WTC11 (cell line): ENCODE measurements at regions not wholly inside any gene's neighbourhood (a gene's known extent, or its start where the extent isn't known, plus 50 kb on each side); places are given as distances from the start of the nearest gene placed in this dataset.

Experiments used
- ATAC-seq: fragments of 200-7000 bp; cut with Tn5 transposase; 2 replicates; pipeline ENCODE4 v1.10.0; 2021; ENCODE audit warnings: mild to moderate bottlenecking, moderate library complexity
- CTCF ChIA-PET: fragments of 300-600 bp; sonication (Branson Sonifier 250); formaldehyde crosslinking; loops from one replicate; lab custom pipeline; 2021; ENCODE audit warnings: antibody characterized with exemption; lab: Charles Lee
- POLR2A ChIA-PET: fragments of 350-600 bp; sonication (Branson Sonifier 250); formaldehyde crosslinking; loops from one replicate; lab custom pipeline; 2021; ENCODE audit warnings: antibody characterized with exemption; lab: Charles Lee
- DNase-seq: peaks from one replicate; pipeline ENCODE4 v3.0.0; 2021; ENCODE audit warnings: low spot score
- H3K27ac Mint-ChIP-seq: 2 replicates; pipeline ENCODE4 v1.8.0; 2021; ENCODE audit warnings: mixed read lengths
- H3K27me3 Mint-ChIP-seq: 2 replicates; pipeline ENCODE4 v1.8.0; 2021; ENCODE audit warnings: low read depth, mild to moderate bottlenecking, moderate library complexity, mixed read lengths
- H3K36me3 Mint-ChIP-seq: 2 replicates; pipeline ENCODE4 v1.8.0; 2021; ENCODE audit warnings: mixed read lengths
- H3K4me1 Mint-ChIP-seq: 2 replicates; pipeline ENCODE4 v1.8.0; 2022; ENCODE audit warnings: mixed read lengths
- H3K4me3 Mint-ChIP-seq: 2 replicates; pipeline ENCODE4 v1.8.0; 2021; ENCODE audit warnings: mild to moderate bottlenecking, moderate library complexity, mixed read lengths
- H3K9me3 Mint-ChIP-seq: 2 replicates; pipeline ENCODE4 v1.8.0; 2021; ENCODE audit warnings: mixed read lengths
- AR ChIP-seq: fragments of 250-450 bp; sonication (Bioruptor Pico); IDR thresholded peaks from 2 replicates; pipeline ENCODE4 v1.9.0; 2021; ENCODE audit warnings: mild to moderate bottlenecking
- ATF2 ChIP-seq: sonication (generic); formaldehyde crosslinking; IDR thresholded peaks from 2 replicates; pipeline ENCODE4 v1.8.1; 2022; ENCODE audit warnings: low read depth, missing genetic modification reagents, borderline replicate concordance
- ERG ChIP-seq: fragments of 250-450 bp; sonication (Bioruptor Pico); IDR thresholded peaks from 2 replicates; pipeline ENCODE4 v1.8.0; 2021; ENCODE audit warnings: mild to moderate bottlenecking
- ETV6 ChIP-seq: sonication (generic); formaldehyde crosslinking; IDR thresholded peaks from 2 replicates; pipeline ENCODE4 v1.8.1; 2022; ENCODE audit warnings: mild to moderate bottlenecking, missing genetic modification reagents
- FOXK1 ChIP-seq: sonication (generic); formaldehyde crosslinking; IDR thresholded peaks from 2 replicates; pipeline ENCODE4 v1.8.0; 2022; ENCODE audit warnings: mild to moderate bottlenecking, moderate library complexity, missing genetic modification reagents
- HMGA2 ChIP-seq: fragments of 250-450 bp; sonication (Bioruptor Pico); IDR thresholded peaks from 2 replicates; pipeline ENCODE4 v1.4.0; 2021; ENCODE audit warnings: mild to moderate bottlenecking, moderate library complexity
- NFATC4 ChIP-seq: fragments of 250-450 bp; sonication (Bioruptor Pico); IDR thresholded peaks from 2 replicates; pipeline ENCODE4 v1.9.0; 2021; ENCODE audit warnings: mild to moderate bottlenecking
- NR1H2 ChIP-seq: sonication (generic); formaldehyde crosslinking; IDR thresholded peaks from 2 replicates; pipeline ENCODE4 v1.9.0; 2021; ENCODE audit warnings: mild to moderate bottlenecking, moderate library complexity, missing genetic modification reagents
- NR2C2 ChIP-seq: sonication (generic); formaldehyde crosslinking; IDR thresholded peaks from 2 replicates; pipeline ENCODE4 v1.8.0; 2022; ENCODE audit warnings: mild to moderate bottlenecking, missing genetic modification reagents
- OVOL2 ChIP-seq: fragments of 250-450 bp; sonication (Bioruptor Pico); IDR thresholded peaks from 2 replicates; pipeline ENCODE4 v1.9.0; 2021; ENCODE audit warnings: mild to moderate bottlenecking, borderline replicate concordance
- PRRX2 ChIP-seq: fragments of 250-450 bp; sonication (Bioruptor Pico); IDR thresholded peaks from 2 replicates; pipeline ENCODE4 v1.8.0; 2021; ENCODE audit warnings: mild to moderate bottlenecking
- RELA ChIP-seq: sonication (generic); formaldehyde crosslinking; IDR thresholded peaks from 2 replicates; pipeline ENCODE4 v1.8.1; 2022; ENCODE audit warnings: missing genetic modification reagents, mild to moderate bottlenecking, borderline replicate concordance
- TF ChIP-seq, protein P1 (sequence below): sonication (generic); formaldehyde crosslinking; IDR thresholded peaks from 2 replicates; pipeline ENCODE4 v1.8.0; 2022; ENCODE audit warnings: mild to moderate bottlenecking, missing genetic modification reagents
- TF ChIP-seq, protein P2 (sequence below): sonication (generic); formaldehyde crosslinking; IDR thresholded peaks from 2 replicates; pipeline ENCODE4 v1.8.1; 2023; ENCODE audit warnings: mild to moderate bottlenecking, missing genetic modification reagents
- TF ChIP-seq, protein P3 (sequence below): fragments of 250-450 bp; sonication (Bioruptor Pico); IDR thresholded peaks from 2 replicates; pipeline ENCODE4 v1.9.0; 2021; ENCODE audit warnings: mild to moderate bottlenecking

DNA sequence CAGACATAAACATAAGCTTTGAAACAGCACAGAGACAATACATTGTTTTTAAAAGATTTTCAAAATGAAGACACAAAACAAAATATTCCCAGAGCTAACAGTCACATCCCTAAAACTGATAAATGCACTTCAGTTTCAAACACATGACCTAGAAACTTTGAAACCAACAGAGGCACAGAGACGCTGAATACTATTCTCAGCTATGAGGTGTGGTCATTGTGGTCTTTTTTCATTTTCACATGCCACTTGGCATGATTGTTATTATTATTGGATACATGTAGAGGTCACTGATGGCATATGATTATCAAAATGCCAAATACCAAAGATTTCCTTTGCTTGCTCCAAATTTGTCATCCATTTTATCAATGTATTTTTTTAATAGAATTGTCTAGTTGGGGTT lies 306.9 kb downstream of the QKI start (continued):
- TF ChIP-seq AR (no peak), OVOL2 (no peak)
- TF ChIP-seq, protein P1, sequence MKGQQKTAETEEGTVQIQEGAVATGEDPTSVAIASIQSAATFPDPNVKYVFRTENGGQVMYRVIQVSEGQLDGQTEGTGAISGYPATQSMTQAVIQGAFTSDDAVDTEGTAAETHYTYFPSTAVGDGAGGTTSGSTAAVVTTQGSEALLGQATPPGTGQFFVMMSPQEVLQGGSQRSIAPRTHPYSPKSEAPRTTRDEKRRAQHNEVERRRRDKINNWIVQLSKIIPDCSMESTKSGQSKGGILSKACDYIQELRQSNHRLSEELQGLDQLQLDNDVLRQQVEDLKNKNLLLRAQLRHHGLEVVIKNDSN (CRISPR knock-in tag): no peak

DNA sequence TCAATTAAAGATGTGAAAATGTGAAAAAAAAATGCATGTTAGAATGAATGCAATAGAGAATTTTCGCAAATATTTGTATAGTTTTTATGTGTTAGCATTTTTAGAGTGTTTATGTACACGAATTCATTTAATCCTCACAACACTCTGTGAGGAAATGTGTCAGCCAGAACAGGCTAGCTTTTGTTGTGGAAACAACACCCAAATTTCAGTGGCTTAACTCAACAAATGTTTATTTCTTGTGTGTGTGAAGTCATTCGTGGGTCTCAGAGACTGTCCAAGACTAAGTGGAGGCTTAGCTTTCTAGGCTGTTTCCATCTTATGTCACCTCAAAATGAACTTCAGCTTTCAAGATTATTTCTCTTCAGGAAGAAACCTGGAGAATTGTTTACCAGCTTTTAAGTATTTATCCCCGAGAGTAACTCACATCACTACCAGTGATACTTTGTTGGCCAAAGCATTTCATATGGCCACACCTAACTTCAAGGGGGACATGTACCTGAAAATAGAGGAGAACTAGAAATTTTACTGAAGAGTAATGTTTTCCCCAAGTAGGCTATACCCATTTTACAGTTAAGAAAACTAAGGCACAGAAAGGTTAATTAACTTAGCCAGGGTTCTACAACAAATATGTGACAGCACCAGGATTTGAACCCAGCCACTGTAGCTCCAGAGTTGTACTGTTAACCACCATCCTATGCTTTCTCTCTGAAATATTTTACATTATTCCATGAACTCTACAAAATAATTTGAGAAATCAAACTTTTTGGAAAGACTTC lies 306.1 kb downstream of the QKI start:
- H3K4me3 Mint-ChIP-seq: no peak overlapping the region
- H3K36me3 Mint-ChIP-seq: no peaks in the 10 kb centered on the region
- TF ChIP-seq, protein P2, sequence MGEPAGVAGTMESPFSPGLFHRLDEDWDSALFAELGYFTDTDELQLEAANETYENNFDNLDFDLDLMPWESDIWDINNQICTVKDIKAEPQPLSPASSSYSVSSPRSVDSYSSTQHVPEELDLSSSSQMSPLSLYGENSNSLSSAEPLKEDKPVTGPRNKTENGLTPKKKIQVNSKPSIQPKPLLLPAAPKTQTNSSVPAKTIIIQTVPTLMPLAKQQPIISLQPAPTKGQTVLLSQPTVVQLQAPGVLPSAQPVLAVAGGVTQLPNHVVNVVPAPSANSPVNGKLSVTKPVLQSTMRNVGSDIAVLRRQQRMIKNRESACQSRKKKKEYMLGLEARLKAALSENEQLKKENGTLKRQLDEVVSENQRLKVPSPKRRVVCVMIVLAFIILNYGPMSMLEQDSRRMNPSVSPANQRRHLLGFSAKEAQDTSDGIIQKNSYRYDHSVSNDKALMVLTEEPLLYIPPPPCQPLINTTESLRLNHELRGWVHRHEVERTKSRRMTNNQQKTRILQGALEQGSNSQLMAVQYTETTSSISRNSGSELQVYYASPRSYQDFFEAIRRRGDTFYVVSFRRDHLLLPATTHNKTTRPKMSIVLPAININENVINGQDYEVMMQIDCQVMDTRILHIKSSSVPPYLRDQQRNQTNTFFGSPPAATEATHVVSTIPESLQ: no peak
- TF ChIP-seq, protein P3, sequence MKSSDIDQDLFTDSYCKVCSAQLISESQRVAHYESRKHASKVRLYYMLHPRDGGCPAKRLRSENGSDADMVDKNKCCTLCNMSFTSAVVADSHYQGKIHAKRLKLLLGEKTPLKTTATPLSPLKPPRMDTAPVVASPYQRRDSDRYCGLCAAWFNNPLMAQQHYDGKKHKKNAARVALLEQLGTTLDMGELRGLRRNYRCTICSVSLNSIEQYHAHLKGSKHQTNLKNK (CRISPR knock-in tag): no peak
- TF ChIP-seq NFATC4 (CRISPR knock-in tag): no peak
- no peak for TF ChIP-seq NR2C2 (CRISPR knock-in tag)
- no peak for TF ChIP-seq FOXK1
- TF ChIP-seq PRRX2 (CRISPR knock-in tag): no peak
- no peak for TF ChIP-seq RELA (CRISPR knock-in tag)
- TF ChIP-seq NR1H2 (CRISPR knock-in tag): no peak
- TF ChIP-seq ERG (CRISPR knock-in tag): no peak
- TF ChIP-seq ATF2 (CRISPR knock-in tag): no peak
- DNase-seq (no peak), ATAC-seq (no peak)
- POLR2A ChIA-PET: no interaction called here
- H3K9me3 Mint-ChIP-seq: no peaks in the 10 kb centered on the region
- no peaks in the 10 kb centered on the region for H3K27me3 Mint-ChIP-seq
- H3K4me1 Mint-ChIP-seq: no peaks in the 10 kb centered on the region; the same call in 1 of the 2 replicates
- no peak overlapping the region for H3K27ac Mint-ChIP-seq
- CTCF ChIA-PET: no interaction called here

GRCh38 chr6:163720005-163720404 lies 305.5 kb downstream of the QKI start:
- ChIA-PET POLR2A (no interaction called here), CTCF (no interaction called here)
- no peak overlapping the region for H3K27ac Mint-ChIP-seq
- H3K9me3 Mint-ChIP-seq: no peaks in the 10 kb centered on the region
- no peaks in the 10 kb centered on the region for H3K27me3 Mint-ChIP-seq
- H3K4me1 Mint-ChIP-seq: no peaks in the 10 kb centered on the region
- H3K36me3 Mint-ChIP-seq: no peaks in the 10 kb centered on the region
- no peak overlapping the region for H3K4me3 Mint-ChIP-seq
- no peak for DNase-seq
- ATAC-seq: no peak
- TF ChIP-seq ETV6 (no peak), HMGA2 (CRISPR knock-in tag) (no peak)
